ENCODE measurements at regions not wholly inside any gene's neighbourhood (a gene's known extent, or its start where the extent isn't known, plus 50 kb on each side); places are given as distances from the start of the nearest gene placed in this dataset.

- Histone ChIP-seq H3K79me2 (ENCODE audit: insufficient read depth, low read length) (no peaks in the 10 kb centered on the region), H4K20me1 (ENCODE audit: insufficient read depth, low read length) (no peaks in the 10 kb centered on the region), H3K27ac (ENCODE audit: low read depth, low read length) (no peak overlapping the region), H3K9me3 (ENCODE audit: low read depth, low read length) (no peaks in the 10 kb centered on the region), H3K36me3 (ENCODE audit: insufficient read depth, low read length) (no peaks in the 10 kb centered on the region), H3K4me2 (ENCODE audit: insufficient read depth, low read length) (no peak overlapping the region), H3K27me3 (ENCODE audit: insufficient read depth, low read length) (no peaks in the 10 kb centered on the region), H3K4me3 (ENCODE audit: insufficient read depth, low read length) (no peak overlapping the region), H2AFZ (ENCODE audit: low read length) (no peak overlapping the region), H3K4me1 (ENCODE audit: insufficient read depth, low read length) (no peaks in the 10 kb centered on the region)
- DNase-seq (ENCODE audit: insufficient read length, low spot score, missing footprints): no peak
- TF ChIP-seq, protein P1, sequence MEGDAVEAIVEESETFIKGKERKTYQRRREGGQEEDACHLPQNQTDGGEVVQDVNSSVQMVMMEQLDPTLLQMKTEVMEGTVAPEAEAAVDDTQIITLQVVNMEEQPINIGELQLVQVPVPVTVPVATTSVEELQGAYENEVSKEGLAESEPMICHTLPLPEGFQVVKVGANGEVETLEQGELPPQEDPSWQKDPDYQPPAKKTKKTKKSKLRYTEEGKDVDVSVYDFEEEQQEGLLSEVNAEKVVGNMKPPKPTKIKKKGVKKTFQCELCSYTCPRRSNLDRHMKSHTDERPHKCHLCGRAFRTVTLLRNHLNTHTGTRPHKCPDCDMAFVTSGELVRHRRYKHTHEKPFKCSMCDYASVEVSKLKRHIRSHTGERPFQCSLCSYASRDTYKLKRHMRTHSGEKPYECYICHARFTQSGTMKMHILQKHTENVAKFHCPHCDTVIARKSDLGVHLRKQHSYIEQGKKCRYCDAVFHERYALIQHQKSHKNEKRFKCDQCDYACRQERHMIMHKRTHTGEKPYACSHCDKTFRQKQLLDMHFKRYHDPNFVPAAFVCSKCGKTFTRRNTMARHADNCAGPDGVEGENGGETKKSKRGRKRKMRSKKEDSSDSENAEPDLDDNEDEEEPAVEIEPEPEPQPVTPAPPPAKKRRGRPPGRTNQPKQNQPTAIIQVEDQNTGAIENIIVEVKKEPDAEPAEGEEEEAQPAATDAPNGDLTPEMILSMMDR (IDR thresholded peaks at IDR 0.05; ENCODE audit: extremely low read depth, low read depth, low read length): no peak
Measured at GRCh38 chr3:18579661-18580060, 154.5 kb upstream of the SATB1 start.

- H3K4me2 ChIP-seq (ENCODE audit: insufficient read depth, low read length): no peak overlapping the region
- H2AFZ ChIP-seq (ENCODE audit: low read length): no peak overlapping the region
- no peaks in the 10 kb centered on the region for H3K4me1 ChIP-seq (ENCODE audit: insufficient read depth, low read length)
- no peaks in the 10 kb centered on the region for H3K27me3 ChIP-seq (ENCODE audit: insufficient read depth, low read length)
- no peaks in the 10 kb centered on the region for H3K36me3 ChIP-seq (ENCODE audit: insufficient read depth, low read length)
- H3K79me2 ChIP-seq (ENCODE audit: insufficient read depth, low read length): no peaks in the 10 kb centered on the region
- no peaks in the 10 kb centered on the region for H4K20me1 ChIP-seq (ENCODE audit: insufficient read depth, low read length)
- TF ChIP-seq, protein P1 (IDR thresholded peaks at IDR 0.05; ENCODE audit: extremely low read depth, low read depth, low read length): no peak
- H3K9me3 ChIP-seq (ENCODE audit: low read depth, low read length): no peaks in the 10 kb centered on the region
- no peak overlapping the region for H3K27ac ChIP-seq (ENCODE audit: low read depth, low read length)
- H3K4me3 ChIP-seq (ENCODE audit: insufficient read depth, low read length): no peak overlapping the region
- DNase-seq (ENCODE audit: insufficient read length, low spot score, missing footprints): no peak
Measured at GRCh38 chr3:18575573-18575972, 150.4 kb upstream of the SATB1 start.

- no peak overlapping the region for H2AFZ ChIP-seq (ENCODE audit: low read length)
- TF ChIP-seq, protein P1 (IDR thresholded peaks at IDR 0.05; ENCODE audit: extremely low read depth, low read depth, low read length): no peak
- H3K27me3 ChIP-seq (ENCODE audit: insufficient read depth, low read length): no peaks in the 10 kb centered on the region
- H3K4me3 ChIP-seq (ENCODE audit: insufficient read depth, low read length): no peak overlapping the region
- H3K9me3 ChIP-seq (ENCODE audit: low read depth, low read length): no peaks in the 10 kb centered on the region
- H3K36me3 ChIP-seq (ENCODE audit: insufficient read depth, low read length): no peaks in the 10 kb centered on the region
- H3K4me2 ChIP-seq (ENCODE audit: insufficient read depth, low read length): no peak overlapping the region
- no peak for DNase-seq (ENCODE audit: insufficient read length, low spot score, missing footprints)
- no peaks in the 10 kb centered on the region for H3K4me1 ChIP-seq (ENCODE audit: insufficient read depth, low read length)
- no peak overlapping the region for H3K27ac ChIP-seq (ENCODE audit: low read depth, low read length)
- H4K20me1 ChIP-seq (ENCODE audit: insufficient read depth, low read length): no peaks in the 10 kb centered on the region
- H3K79me2 ChIP-seq (ENCODE audit: insufficient read depth, low read length): no peaks in the 10 kb centered on the region
Measured at GRCh38 chr3:18572809-18573208, 147.7 kb upstream of the SATB1 start.

DNA sequence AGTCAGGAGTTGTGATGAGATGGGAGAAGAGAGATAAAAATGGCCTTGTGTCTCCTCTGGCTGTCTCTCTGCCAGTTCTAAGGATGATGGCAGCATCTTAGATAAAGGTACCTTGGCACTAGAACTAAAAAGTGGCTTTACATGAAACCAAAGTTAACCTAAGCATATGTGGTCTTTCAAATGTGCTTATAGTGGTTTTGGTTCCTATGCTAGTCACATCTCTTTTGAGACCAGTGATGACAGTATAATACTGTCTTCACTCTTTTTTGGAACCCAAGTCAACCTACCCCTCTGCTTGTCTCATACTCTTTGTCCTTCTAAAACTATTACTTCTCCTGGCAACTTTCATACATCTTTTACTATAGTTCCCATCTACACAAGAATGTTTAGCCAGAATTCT, 142.2 kb upstream of the SATB1 start:
- TF ChIP-seq, protein P1 (IDR thresholded peaks at IDR 0.05; ENCODE audit: extremely low read depth, low read depth, low read length): no peak
- no peaks in the 10 kb centered on the region for H4K20me1 ChIP-seq (ENCODE audit: insufficient read depth, low read length)
- no peaks in the 10 kb centered on the region for H3K36me3 ChIP-seq (ENCODE audit: insufficient read depth, low read length)
- peaks cover 3% of the 10 kb centered on the region for H3K9me3 ChIP-seq (ENCODE audit: low read depth, low read length)
- no peak overlapping the region for H2AFZ ChIP-seq (ENCODE audit: low read length)
- no peak for DNase-seq (ENCODE audit: insufficient read length, low spot score, missing footprints)
- no peaks in the 10 kb centered on the region for H3K79me2 ChIP-seq (ENCODE audit: insufficient read depth, low read length)
- no peak overlapping the region for H3K27ac ChIP-seq (ENCODE audit: low read depth, low read length)
- H3K27me3 ChIP-seq (ENCODE audit: insufficient read depth, low read length): no peaks in the 10 kb centered on the region
- no peak overlapping the region for H3K4me3 ChIP-seq (ENCODE audit: insufficient read depth, low read length)
- no peak overlapping the region for H3K4me2 ChIP-seq (ENCODE audit: insufficient read depth, low read length)
- no peaks in the 10 kb centered on the region for H3K4me1 ChIP-seq (ENCODE audit: insufficient read depth, low read length)

Data from osteoblast (primary cell).